H1 (cell line): ENCODE measurements at regions not wholly inside any gene's neighbourhood (a gene's known extent, or its start where the extent isn't known, plus 50 kb on each side); places are given as distances from the start of the nearest gene placed in this dataset.

Experiments
- CTCF ChIA-PET: fragments of 300-600 bp; sonication (Branson Sonifier 250); formaldehyde crosslinking; loops from one replicate; lab custom pipeline; 2021; ENCODE audit not compliant: partially characterized antibody; lab: Charles Lee
- POLR2A ChIA-PET: fragments of 300-600 bp; sonication (Branson Sonifier 250); formaldehyde crosslinking; loops from one replicate; lab custom pipeline; 2021; ENCODE audit warnings: inconsistent platforms; ENCODE audit not compliant: partially characterized antibody; lab: Charles Lee
- DNase-seq, 2 experiments: peaks; one replicate each; pipeline versions ENCODE4 v3.0.0 to v3.0.0-alpha.2; 2010 to 2022; ENCODE audit warnings: low spot score in 2 of 2, low read depth in 1 of 2, mixed read lengths in 1 of 2
- FAIRE-seq: peaks from 2 replicates; lab custom pipeline; 2011; peaks lifted over from hg19 to GRCh38; lab: Jason Lieb, UNC
- H2AFZ ChIP-seq: 2 replicates; pipeline ENCODE4 v1.8.1; 2012; ENCODE audit warnings: low read length, inconsistent platforms
- H2AK5ac ChIP-seq: 2 replicates; pipeline ENCODE4 v1.6.1; 2013; ENCODE audit warnings: low read depth, low read length
- H2BK120ac ChIP-seq: replicated peaks from 2 replicates; pipeline ENCODE3; 2013; ENCODE audit warnings: low read depth, low read length, inconsistent platforms
- H2BK12ac ChIP-seq: 2 replicates; pipeline ENCODE4 v1.6.1; 2013; ENCODE audit warnings: low read depth, low read length
- H2BK15ac ChIP-seq: 2 replicates; pipeline ENCODE4 v1.6.1; 2013; ENCODE audit warnings: low read length
- H2BK20ac ChIP-seq: 2 replicates; pipeline ENCODE4 v1.6.1; 2013; ENCODE audit warnings: low read length
- H2BK5ac ChIP-seq: 2 replicates; pipeline ENCODE4 v1.6.1; 2013; ENCODE audit warnings: low read depth, low read length
- H3K14ac ChIP-seq: 2 replicates; pipeline ENCODE4 v1.6.1; 2013; ENCODE audit warnings: inconsistent platforms; ENCODE audit not compliant: insufficient read length
- H3K18ac ChIP-seq: 2 replicates; pipeline ENCODE4 v1.6.1; 2013; ENCODE audit warnings: low read length; ENCODE audit errors: extremely low read depth
- H3K23ac ChIP-seq: 2 replicates; pipeline ENCODE4 v1.6.1; 2013; ENCODE audit warnings: inconsistent platforms; ENCODE audit not compliant: insufficient read length
- H3K23me2 ChIP-seq: 2 replicates; pipeline ENCODE4 v1.6.1; 2013; ENCODE audit warnings: low read depth, low read length
- H3K27ac ChIP-seq: 2 replicates; pipeline ENCODE4 v1.6.1; 2011; ENCODE audit warnings: low read depth, low read length, inconsistent platforms
- H3K27me3 ChIP-seq, 4 experiments: replicated peaks in 1 of 4; 1 replicate in 1 of 4; 2 replicates in 3 of 4; pipeline versions ENCODE4 v1.6.1 to v1.8.1; 2011 to 2013; ENCODE audit warnings: low read length in 3 of 4, mild to moderate bottlenecking in 3 of 4, inconsistent platforms in 2 of 4, mixed read lengths in 2 of 4, moderate library complexity in 1 of 4; ENCODE audit not compliant: control insufficient read depth in 3 of 4, insufficient read depth in 3 of 4; ENCODE audit errors: extremely low read depth in 1 of 4
- H3K36me3 ChIP-seq, 4 experiments: 2 replicates each; pipeline versions ENCODE4 v1.6.1 to v1.8.1; 2011 to 2013; ENCODE audit warnings: mild to moderate bottlenecking in 4 of 4, low read length in 3 of 4, moderate library complexity in 2 of 4, control low read depth in 1 of 4, inconsistent platforms in 1 of 4; ENCODE audit not compliant: insufficient read depth in 4 of 4, control insufficient read depth in 2 of 4
- H3K4ac ChIP-seq: replicated peaks from 2 replicates; pipeline ENCODE3; 2013; ENCODE audit warnings: low read length, low read depth, mixed read lengths, inconsistent platforms; ENCODE audit not compliant: insufficient read length
- H3K4me1 ChIP-seq, 4 experiments: replicated peaks in 1 of 4; 1 replicate in 1 of 4; 2 replicates in 3 of 4; pipeline versions ENCODE4 v1.6.1 to v1.8.1; 2011 to 2013; ENCODE audit warnings: low read length in 3 of 4, inconsistent platforms in 2 of 4, mixed read lengths in 1 of 4; ENCODE audit not compliant: insufficient read depth in 4 of 4, control insufficient read depth in 3 of 4
- H3K4me2 ChIP-seq, 2 experiments: 2 replicates each; pipeline versions ENCODE4 v1.6.1 to v1.8.1; 2011 to 2013; ENCODE audit warnings: low read depth in 2 of 2, low read length in 2 of 2, control low read depth in 1 of 2, inconsistent platforms in 1 of 2, mild to moderate bottlenecking in 1 of 2; ENCODE audit not compliant: insufficient read depth in 1 of 2
- H3K4me3 ChIP-seq, 4 experiments: fragments of 200-600, 300-600 bp in 1 of 4; sonication (generic), shearing (Covaris generic), sonication (Bioruptor Twin) in 1 of 4; 2 replicates each; pipeline versions ENCODE4 v1.5.1 to v1.8.1; 2011 to 2016; ENCODE audit warnings: low read length in 4 of 4, low read depth in 3 of 4, control low read depth in 2 of 4, inconsistent platforms in 2 of 4, mild to moderate bottlenecking in 2 of 4, mixed read lengths in 1 of 4, moderate library complexity in 1 of 4; ENCODE audit not compliant: insufficient read depth in 2 of 4; ENCODE audit errors: extremely low read depth in 1 of 4
- H3K56ac ChIP-seq: replicated peaks from 2 replicates; pipeline ENCODE3; 2013; ENCODE audit warnings: low read depth, mild to moderate bottlenecking, mixed read lengths, low read length, inconsistent platforms; ENCODE audit not compliant: insufficient read length
- H3K79me1 ChIP-seq: 2 replicates; pipeline ENCODE4 v1.6.1; 2013; ENCODE audit warnings: low read depth, low read length, control low read depth
- H3K79me2 ChIP-seq, 2 experiments: 2 replicates each; pipeline versions ENCODE4 v1.6.1 to v1.8.1; 2012 to 2013; ENCODE audit warnings: low read length in 2 of 2, mild to moderate bottlenecking in 2 of 2, inconsistent platforms in 1 of 2; ENCODE audit not compliant: insufficient read depth in 2 of 2, control insufficient read depth in 1 of 2
- H3K9ac ChIP-seq, 4 experiments: replicated peaks in 1 of 4; 1 replicate in 1 of 4; 2 replicates in 3 of 4; pipeline versions ENCODE4 v1.6.1 to v1.8.1; 2011 to 2013; ENCODE audit warnings: low read depth in 3 of 4, low read length in 3 of 4, control low read depth in 2 of 4, mild to moderate bottlenecking in 2 of 4, moderate library complexity in 2 of 4, inconsistent platforms in 1 of 4; ENCODE audit errors: extremely low read depth in 1 of 4
- H3K9me3 ChIP-seq, 2 experiments: 2 replicates each; pipeline versions ENCODE4 v1.6.1 to v1.8.1; 2012 to 2013; ENCODE audit warnings: mild to moderate bottlenecking in 2 of 2, moderate library complexity in 2 of 2, control low read depth in 1 of 2, inconsistent platforms in 1 of 2, low read depth in 1 of 2, low read length in 1 of 2, mixed read lengths in 1 of 2; ENCODE audit not compliant: insufficient read depth in 2 of 2
- H4K20me1 ChIP-seq, 2 experiments: replicated peaks in 1 of 2; 2 replicates each; pipeline versions ENCODE3 to v1.8.1; 2011 to 2013; ENCODE audit warnings: inconsistent platforms in 2 of 2, low read length in 2 of 2, mild to moderate bottlenecking in 1 of 2; ENCODE audit not compliant: insufficient read depth in 2 of 2, control insufficient read depth in 1 of 2
- H4K5ac ChIP-seq: 2 replicates; pipeline ENCODE4 v1.6.1; 2013; ENCODE audit warnings: low read length, low read depth, mixed read lengths, inconsistent platforms; ENCODE audit not compliant: insufficient read length
- H4K8ac ChIP-seq: 2 replicates; pipeline ENCODE4 v1.8.0; 2013; ENCODE audit warnings: mild to moderate bottlenecking, moderate library complexity, low read length, inconsistent platforms; ENCODE audit not compliant: insufficient read depth; ENCODE audit errors: extremely low read depth
- H4K91ac ChIP-seq: replicated peaks from 2 replicates; pipeline ENCODE3; 2013; ENCODE audit warnings: low read length, mixed read lengths, inconsistent platforms; ENCODE audit not compliant: insufficient read length
- CBX5 ChIP-seq: fragments of 300-800, 300-1000 bp; sonication (generic); IDR thresholded peaks from 2 replicates; pipeline ENCODE4 v1.7.1; 2016; ENCODE audit warnings: antibody characterized with exemption, low read length, low read depth
- CBX8 ChIP-seq: fragments of 300-800, 300-1000 bp; sonication (generic); IDR thresholded peaks from 2 replicates; pipeline ENCODE4 v1.7.1; 2016; ENCODE audit warnings: low read depth, low read length, borderline replicate concordance
- CREB1 ChIP-seq: IDR thresholded peaks from 2 replicates; pipeline ENCODE4 v1.6.1; 2012; ENCODE audit warnings: inconsistent platforms
- FOSL1 ChIP-seq: IDR thresholded peaks from 2 replicates; pipeline ENCODE4 v1.6.1; 2011; ENCODE audit warnings: mild to moderate bottlenecking, low read depth, low read length, moderate library complexity; ENCODE audit not compliant: insufficient read depth
- GTF2F1 ChIP-seq: IDR thresholded peaks from 2 replicates; pipeline ENCODE4 v1.6.1; 2012; ENCODE audit warnings: low read depth, low read length, improper control_type of control experiment, borderline replicate concordance
- JUND ChIP-seq: IDR thresholded peaks from 2 replicates; pipeline ENCODE4 v1.6.1; 2011; ENCODE audit warnings: mild to moderate bottlenecking, improper control_type of control experiment, low read length
- PHF8 ChIP-seq: fragments of 200-600 bp; sonication (generic); conservative IDR thresholded peaks from 2 replicates; pipeline ENCODE4 v1.7.1; 2012; ENCODE audit warnings: low read depth, mild to moderate bottlenecking, inconsistent platforms, low read length, moderate library complexity
- POLR2AphosphoS5 ChIP-seq: IDR thresholded peaks from 2 replicates; pipeline ENCODE4 v1.6.1; 2011; ENCODE audit warnings: low read depth, low read length
- SP1 ChIP-seq: IDR thresholded peaks from 2 replicates; pipeline ENCODE4 v1.6.1; 2011; ENCODE audit warnings: low read depth, low read length
- SUZ12 ChIP-seq: fragments of 200-600 bp; sonication (generic); IDR thresholded peaks from 2 replicates; pipeline ENCODE4 v1.6.1; 2012; ENCODE audit warnings: mild to moderate bottlenecking, inconsistent platforms, low read length, moderate library complexity, mixed read lengths
- TCF12 ChIP-seq: IDR thresholded peaks from 2 replicates; pipeline ENCODE4 v1.6.1; 2011; ENCODE audit warnings: low read depth, mild to moderate bottlenecking, low read length
- WGBS, 2 experiments: shearing (Covaris generic) in 1 of 2; methylation state at CpG; one replicate each; pipeline versions ENCODE4 v1.1.6 to v1.1.7; 2013 to 2015; ENCODE audit warnings: low lambda C conversion rate in 2 of 2, mixed read lengths in 2 of 2, inconsistent platforms in 1 of 2, low coverage in 1 of 2, missing lambda C conversion rate in 1 of 2; ENCODE audit not compliant: insufficient replicate concordance in 2 of 2, insufficient coverage in 1 of 2, insufficient read length in 1 of 2; ENCODE audit errors: extremely low coverage in 1 of 2, missing lambda C conversion rate in 1 of 2; 5-methylcytosine and 5-hydroxymethylcytosine counted together

DNA sequence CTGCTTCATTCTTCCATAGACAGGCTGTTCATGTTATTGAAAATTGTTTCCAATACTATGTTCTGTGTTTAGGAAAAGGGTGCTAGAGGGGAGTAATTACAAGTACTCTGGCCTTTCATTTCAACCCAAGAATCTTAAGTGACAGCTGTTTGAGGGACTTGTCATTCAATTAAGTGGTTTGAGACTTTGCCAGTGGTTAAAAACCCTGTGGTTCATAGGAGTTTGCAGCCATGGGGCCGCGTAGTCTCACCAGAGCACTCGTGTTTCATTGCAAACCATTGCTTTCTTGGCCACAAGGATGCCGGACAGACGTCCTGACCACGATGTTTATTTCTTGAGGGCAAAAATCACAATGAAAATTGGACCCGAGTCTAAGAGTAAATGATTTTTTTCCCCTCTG lies 248.8 kb downstream of the NNT start:
- FAIRE-seq, result no peak

More for the DNA sequence above, 248.8 kb downstream of the NNT start:
- Histone ChIP-seq H3K27me3 (no peaks in the 10 kb centered on the region), H3K9me3 (no peaks in the 10 kb centered on the region), H3K4me1 (peaks cover 0 to 3% (median 1%) of the 10 kb centered on the region in 4 experiments; a peak in 2 of 7 replicates), H4K91ac (no peak overlapping the region), H2BK120ac (no peak overlapping the region), H3K27ac (no peak overlapping the region), H3K56ac (no peak overlapping the region), H3K9ac (no peak overlapping the region), H4K5ac (no peak overlapping the region), H2BK5ac (no peak overlapping the region), H2BK12ac (no peak overlapping the region), H2AK5ac (no peak overlapping the region), H3K36me3 (no peaks in the 10 kb centered on the region), H4K20me1 (no peaks in the 10 kb centered on the region), H3K4ac (no peak overlapping the region), H2AFZ (no peak overlapping the region), H3K79me1 (no peaks in the 10 kb centered on the region), H2BK20ac (no peak overlapping the region), H3K23ac (no peak overlapping the region), H3K4me2 (no peak overlapping the region), H3K14ac (no peak overlapping the region), H2BK15ac (no peak overlapping the region), H4K8ac (no peak overlapping the region), H3K4me3 (no peak overlapping the region), H3K18ac (no peak overlapping the region), H3K23me2 (no peaks in the 10 kb centered on the region; the same call in 1 of the 2 replicates), H3K79me2 (no peaks in the 10 kb centered on the region)
- TF ChIP-seq TCF12 (no peak), SUZ12 (no peak), JUND (no peak), FOSL1 (no peak), SP1 (no peak), CREB1 (no peak), CBX8 (no peak), PHF8 (no peak), GTF2F1 (no peak), POLR2AphosphoS5 (no peak), CBX5 (no peak)
- POLR2A ChIA-PET, result no interaction called here
- WGBS, 2 experiments, result 96% methylated on average over 7 of the region's 7 CpGs; no CpG with 5 or more reads in 1 of the 2 experiments
- CTCF ChIA-PET, result interaction anchor here (1.4 kb wide), 1 partner anchor 481 kb away, joined by 3 read pairs; no protein-coding TSS in a partner anchor
- DNase-seq, result no peak
